H1 (cell line): ENCODE measurements at regions not wholly inside any gene's neighbourhood (a gene's known extent, or its start where the extent isn't known, plus 50 kb on each side); places are given as distances from the start of the nearest gene placed in this dataset.

ENCODE experiments used
- CTCF ChIA-PET: fragments of 300-600 bp; sonication (Branson Sonifier 250); formaldehyde crosslinking; loops from one replicate; lab custom pipeline; 2021; ENCODE audit not compliant: partially characterized antibody; lab: Charles Lee
- POLR2A ChIA-PET: fragments of 300-600 bp; sonication (Branson Sonifier 250); formaldehyde crosslinking; loops from one replicate; lab custom pipeline; 2021; ENCODE audit warnings: inconsistent platforms; ENCODE audit not compliant: partially characterized antibody; lab: Charles Lee
- DNase-seq, 2 experiments: peaks; one replicate each; pipeline versions ENCODE4 v3.0.0 to v3.0.0-alpha.2; 2010 to 2022; ENCODE audit warnings: low spot score in 2 of 2, low read depth in 1 of 2, mixed read lengths in 1 of 2
- FAIRE-seq: peaks from 2 replicates; lab custom pipeline; 2011; peaks lifted over from hg19 to GRCh38; lab: Jason Lieb, UNC
- H2AFZ ChIP-seq: 2 replicates; pipeline ENCODE4 v1.8.1; 2012; ENCODE audit warnings: low read length, inconsistent platforms
- H2AK5ac ChIP-seq: 2 replicates; pipeline ENCODE4 v1.6.1; 2013; ENCODE audit warnings: low read depth, low read length
- H2BK120ac ChIP-seq: replicated peaks from 2 replicates; pipeline ENCODE3; 2013; ENCODE audit warnings: low read depth, low read length, inconsistent platforms
- H2BK12ac ChIP-seq: 2 replicates; pipeline ENCODE4 v1.6.1; 2013; ENCODE audit warnings: low read depth, low read length
- H2BK15ac ChIP-seq: 2 replicates; pipeline ENCODE4 v1.6.1; 2013; ENCODE audit warnings: low read length
- H2BK20ac ChIP-seq: 2 replicates; pipeline ENCODE4 v1.6.1; 2013; ENCODE audit warnings: low read length
- H2BK5ac ChIP-seq: 2 replicates; pipeline ENCODE4 v1.6.1; 2013; ENCODE audit warnings: low read depth, low read length
- H3K14ac ChIP-seq: 2 replicates; pipeline ENCODE4 v1.6.1; 2013; ENCODE audit warnings: inconsistent platforms; ENCODE audit not compliant: insufficient read length
- H3K18ac ChIP-seq: 2 replicates; pipeline ENCODE4 v1.6.1; 2013; ENCODE audit warnings: low read length; ENCODE audit errors: extremely low read depth
- H3K23ac ChIP-seq: 2 replicates; pipeline ENCODE4 v1.6.1; 2013; ENCODE audit warnings: inconsistent platforms; ENCODE audit not compliant: insufficient read length
- H3K23me2 ChIP-seq: 2 replicates; pipeline ENCODE4 v1.6.1; 2013; ENCODE audit warnings: low read depth, low read length
- H3K27ac ChIP-seq: 2 replicates; pipeline ENCODE4 v1.6.1; 2011; ENCODE audit warnings: low read depth, low read length, inconsistent platforms
- H3K27me3 ChIP-seq, 4 experiments: replicated peaks in 1 of 4; 1 replicate in 1 of 4; 2 replicates in 3 of 4; pipeline versions ENCODE4 v1.6.1 to v1.8.1; 2011 to 2013; ENCODE audit warnings: low read length in 3 of 4, mild to moderate bottlenecking in 3 of 4, inconsistent platforms in 2 of 4, mixed read lengths in 2 of 4, moderate library complexity in 1 of 4; ENCODE audit not compliant: control insufficient read depth in 3 of 4, insufficient read depth in 3 of 4; ENCODE audit errors: extremely low read depth in 1 of 4
- H3K36me3 ChIP-seq, 4 experiments: 2 replicates each; pipeline versions ENCODE4 v1.6.1 to v1.8.1; 2011 to 2013; ENCODE audit warnings: mild to moderate bottlenecking in 4 of 4, low read length in 3 of 4, moderate library complexity in 2 of 4, control low read depth in 1 of 4, inconsistent platforms in 1 of 4; ENCODE audit not compliant: insufficient read depth in 4 of 4, control insufficient read depth in 2 of 4
- H3K4ac ChIP-seq: replicated peaks from 2 replicates; pipeline ENCODE3; 2013; ENCODE audit warnings: low read length, low read depth, mixed read lengths, inconsistent platforms; ENCODE audit not compliant: insufficient read length
- H3K4me1 ChIP-seq, 4 experiments: replicated peaks in 1 of 4; 1 replicate in 1 of 4; 2 replicates in 3 of 4; pipeline versions ENCODE4 v1.6.1 to v1.8.1; 2011 to 2013; ENCODE audit warnings: low read length in 3 of 4, inconsistent platforms in 2 of 4, mixed read lengths in 1 of 4; ENCODE audit not compliant: insufficient read depth in 4 of 4, control insufficient read depth in 3 of 4
- H3K4me2 ChIP-seq, 2 experiments: 2 replicates each; pipeline versions ENCODE4 v1.6.1 to v1.8.1; 2011 to 2013; ENCODE audit warnings: low read depth in 2 of 2, low read length in 2 of 2, control low read depth in 1 of 2, inconsistent platforms in 1 of 2, mild to moderate bottlenecking in 1 of 2; ENCODE audit not compliant: insufficient read depth in 1 of 2
- H3K4me3 ChIP-seq, 4 experiments: fragments of 200-600, 300-600 bp in 1 of 4; sonication (generic), shearing (Covaris generic), sonication (Bioruptor Twin) in 1 of 4; 2 replicates each; pipeline versions ENCODE4 v1.5.1 to v1.8.1; 2011 to 2016; ENCODE audit warnings: low read length in 4 of 4, low read depth in 3 of 4, control low read depth in 2 of 4, inconsistent platforms in 2 of 4, mild to moderate bottlenecking in 2 of 4, mixed read lengths in 1 of 4, moderate library complexity in 1 of 4; ENCODE audit not compliant: insufficient read depth in 2 of 4; ENCODE audit errors: extremely low read depth in 1 of 4
- H3K56ac ChIP-seq: replicated peaks from 2 replicates; pipeline ENCODE3; 2013; ENCODE audit warnings: low read depth, mild to moderate bottlenecking, mixed read lengths, low read length, inconsistent platforms; ENCODE audit not compliant: insufficient read length
- H3K79me1 ChIP-seq: 2 replicates; pipeline ENCODE4 v1.6.1; 2013; ENCODE audit warnings: low read depth, low read length, control low read depth
- H3K79me2 ChIP-seq, 2 experiments: 2 replicates each; pipeline versions ENCODE4 v1.6.1 to v1.8.1; 2012 to 2013; ENCODE audit warnings: low read length in 2 of 2, mild to moderate bottlenecking in 2 of 2, inconsistent platforms in 1 of 2; ENCODE audit not compliant: insufficient read depth in 2 of 2, control insufficient read depth in 1 of 2
- H3K9ac ChIP-seq, 4 experiments: replicated peaks in 1 of 4; 1 replicate in 1 of 4; 2 replicates in 3 of 4; pipeline versions ENCODE4 v1.6.1 to v1.8.1; 2011 to 2013; ENCODE audit warnings: low read depth in 3 of 4, low read length in 3 of 4, control low read depth in 2 of 4, mild to moderate bottlenecking in 2 of 4, moderate library complexity in 2 of 4, inconsistent platforms in 1 of 4; ENCODE audit errors: extremely low read depth in 1 of 4
- H3K9me3 ChIP-seq, 2 experiments: 2 replicates each; pipeline versions ENCODE4 v1.6.1 to v1.8.1; 2012 to 2013; ENCODE audit warnings: mild to moderate bottlenecking in 2 of 2, moderate library complexity in 2 of 2, control low read depth in 1 of 2, inconsistent platforms in 1 of 2, low read depth in 1 of 2, low read length in 1 of 2, mixed read lengths in 1 of 2; ENCODE audit not compliant: insufficient read depth in 2 of 2
- H4K20me1 ChIP-seq, 2 experiments: replicated peaks in 1 of 2; 2 replicates each; pipeline versions ENCODE3 to v1.8.1; 2011 to 2013; ENCODE audit warnings: inconsistent platforms in 2 of 2, low read length in 2 of 2, mild to moderate bottlenecking in 1 of 2; ENCODE audit not compliant: insufficient read depth in 2 of 2, control insufficient read depth in 1 of 2
- H4K5ac ChIP-seq: 2 replicates; pipeline ENCODE4 v1.6.1; 2013; ENCODE audit warnings: low read length, low read depth, mixed read lengths, inconsistent platforms; ENCODE audit not compliant: insufficient read length
- H4K8ac ChIP-seq: 2 replicates; pipeline ENCODE4 v1.8.0; 2013; ENCODE audit warnings: mild to moderate bottlenecking, moderate library complexity, low read length, inconsistent platforms; ENCODE audit not compliant: insufficient read depth; ENCODE audit errors: extremely low read depth
- H4K91ac ChIP-seq: replicated peaks from 2 replicates; pipeline ENCODE3; 2013; ENCODE audit warnings: low read length, mixed read lengths, inconsistent platforms; ENCODE audit not compliant: insufficient read length
- CREB1 ChIP-seq: IDR thresholded peaks from 2 replicates; pipeline ENCODE4 v1.6.1; 2012; ENCODE audit warnings: inconsistent platforms
- EGR1 ChIP-seq: IDR thresholded peaks from 2 replicates; pipeline ENCODE4 v1.6.1; 2011; ENCODE audit warnings: low read depth, low read length, borderline replicate concordance
- EZH2 ChIP-seq: fragments of 200-600 bp; sonication (generic); IDR thresholded peaks from 2 replicates; pipeline ENCODE4 v1.7.1; 2012; ENCODE audit warnings: low read depth, mild to moderate bottlenecking, moderate library complexity, low read length, inconsistent platforms; ENCODE audit not compliant: severe bottlenecking
- POLR2A ChIP-seq, 2 experiments: IDR thresholded peaks; 1 replicate in 1 of 2; 2 replicates in 1 of 2; pipeline ENCODE4 v1.6.1; 2011; ENCODE audit warnings: low read depth in 2 of 2, low read length in 2 of 2, mild to moderate bottlenecking in 2 of 2; ENCODE audit errors: control extremely low read depth in 1 of 2
- RFX5 ChIP-seq: IDR thresholded peaks from 2 replicates; pipeline ENCODE4 v1.6.1; 2011; ENCODE audit warnings: low read depth, low read length, improper control_type of control experiment, borderline replicate concordance
- RNF2 ChIP-seq: fragments of 200-900, 300-1000 bp; sonication (generic); IDR thresholded peaks from 2 replicates; pipeline ENCODE4 v1.7.1; 2016; ENCODE audit warnings: borderline replicate concordance, low read depth, mild to moderate bottlenecking, antibody characterized with exemption, low read length; ENCODE audit not compliant: poor library complexity, severe bottlenecking; ENCODE audit errors: missing control alignments
- SIN3A ChIP-seq, 2 experiments: IDR thresholded peaks in 1 of 2; conservative IDR thresholded peaks in 1 of 2; 2 replicates each; pipeline ENCODE4 v1.6.1; 2011 to 2012; ENCODE audit warnings: low read length in 2 of 2, improper control_type of control experiment in 1 of 2, low read depth in 1 of 2, mild to moderate bottlenecking in 1 of 2
- SIX5 ChIP-seq: IDR thresholded peaks from 2 replicates; pipeline ENCODE4 v1.6.1; 2011; ENCODE audit warnings: mild to moderate bottlenecking, low read depth, low read length
- SRF ChIP-seq: IDR thresholded peaks from 2 replicates; pipeline ENCODE4 v1.6.1; 2011; ENCODE audit warnings: mild to moderate bottlenecking, low read depth, low read length, moderate library complexity
- TBP ChIP-seq: IDR thresholded peaks from 2 replicates; pipeline ENCODE4 v1.6.1; 2011; ENCODE audit warnings: low read depth, low read length, improper control_type of control experiment
- TCF12 ChIP-seq: IDR thresholded peaks from 2 replicates; pipeline ENCODE4 v1.6.1; 2011; ENCODE audit warnings: low read depth, mild to moderate bottlenecking, low read length
- YY1 ChIP-seq: IDR thresholded peaks from 2 replicates; pipeline ENCODE4 v1.6.1; 2011; ENCODE audit warnings: low read depth, mild to moderate bottlenecking, low read length
- ZNF274 ChIP-seq: IDR thresholded peaks from 2 replicates; pipeline ENCODE4 v1.7.0; 2012; ENCODE audit warnings: low read length, borderline replicate concordance; ENCODE audit errors: extremely low read depth
- WGBS, 2 experiments: shearing (Covaris generic) in 1 of 2; methylation state at CpG; one replicate each; pipeline versions ENCODE4 v1.1.6 to v1.1.7; 2013 to 2015; ENCODE audit warnings: low lambda C conversion rate in 2 of 2, mixed read lengths in 2 of 2, inconsistent platforms in 1 of 2, low coverage in 1 of 2, missing lambda C conversion rate in 1 of 2; ENCODE audit not compliant: insufficient replicate concordance in 2 of 2, insufficient coverage in 1 of 2, insufficient read length in 1 of 2; ENCODE audit errors: extremely low coverage in 1 of 2, missing lambda C conversion rate in 1 of 2; 5-methylcytosine and 5-hydroxymethylcytosine counted together
- TF ChIP-seq, protein P1 (sequence below): IDR thresholded peaks from 2 replicates; pipeline ENCODE4 v1.6.1; 2012; ENCODE audit warnings: inconsistent platforms
- TF ChIP-seq, protein P2 (sequence below): IDR thresholded peaks from 2 replicates; pipeline ENCODE4 v1.6.1; 2012; ENCODE audit warnings: inconsistent platforms

DNA sequence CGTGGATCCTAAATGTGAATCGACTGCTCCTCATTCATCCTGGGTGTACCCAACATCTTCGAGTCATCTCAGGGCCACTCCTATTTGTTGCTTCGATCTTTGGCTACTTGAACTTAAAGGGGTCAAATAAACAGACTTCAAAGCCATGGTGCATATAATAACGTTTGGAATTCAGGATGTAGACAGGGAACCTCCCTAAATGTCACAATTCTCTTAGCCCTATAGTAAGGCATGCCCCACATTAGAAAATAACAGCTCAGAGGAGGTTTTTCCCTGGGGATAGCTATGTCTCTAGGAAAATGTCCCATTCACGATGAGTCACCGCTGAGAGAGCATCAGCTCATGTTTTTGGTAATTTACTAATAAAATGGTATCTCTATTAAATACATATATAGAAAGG lies 54.8 kb upstream of the BMP6 start:
- no peak overlapping the region for H4K5ac ChIP-seq
- no peak overlapping the region for H2AFZ ChIP-seq
- ChIA-PET CTCF (interaction anchor here (0.7 to 3.1 kb wide), 13 partner anchors 11 to 977 kb away, joined by 3 to 14 read pairs (median 3); no protein-coding TSS in a partner anchor), POLR2A (no interaction called here)
- H3K36me3 ChIP-seq, result no peaks in the 10 kb centered on the region
- no peak overlapping the region for H3K4me2 ChIP-seq
- no peak overlapping the region for H2BK120ac ChIP-seq
- H3K56ac ChIP-seq, result no peak overlapping the region
- no peaks in the 10 kb centered on the region; the same call in 1 of the 2 replicates for H3K23me2 ChIP-seq
- H3K4me3 ChIP-seq, result no peak overlapping the region
- H4K20me1 ChIP-seq, result no peaks in the 10 kb centered on the region
- H3K14ac ChIP-seq, result no peak overlapping the region
- no peak overlapping the region for H4K8ac ChIP-seq
- no peak for FAIRE-seq
- no peak overlapping the region for H3K23ac ChIP-seq
- H3K27ac ChIP-seq, result no peak overlapping the region
- no peak overlapping the region for H2AK5ac ChIP-seq
- no peak overlapping the region for H4K91ac ChIP-seq
- no peak overlapping the region for H3K18ac ChIP-seq
- H2BK15ac ChIP-seq, result no peak overlapping the region
- no peak overlapping the region for H2BK12ac ChIP-seq
- H3K4ac ChIP-seq, result no peak overlapping the region
- no peak overlapping the region for H2BK5ac ChIP-seq
- 74% methylated on average over 7 of the region's 7 CpGs; no CpG with 5 or more reads in 1 of the 2 experiments for WGBS, 2 experiments
- H3K79me2 ChIP-seq, result no peaks in the 10 kb centered on the region
- no peaks in the 10 kb centered on the region for H3K27me3 ChIP-seq
- peaks cover 0 to 4% (median under 1%) of the 10 kb centered on the region in 4 experiments; a peak in 2 of 7 replicates for H3K4me1 ChIP-seq
- H3K79me1 ChIP-seq, result no peaks in the 10 kb centered on the region
- no peaks in the 10 kb centered on the region for H3K9me3 ChIP-seq
- no peak overlapping the region for H2BK20ac ChIP-seq
- H3K9ac ChIP-seq, result no peak overlapping the region
- DNase-seq, result no peak
- TF ChIP-seq SIX5 (no peak), TBP (no peak), SIN3A (conservative IDR thresholded peaks at IDR 0.05 in 1 of 2, IDR thresholded peaks at IDR 0.05 in 1 of 2; ENCODE audit: low read depth in 1 of 2, low read length in 2 of 2) (no peak), POLR2A (IDR thresholded peaks at IDR 0.05; ENCODE audit: control extremely low read depth in 1 of 2, low read depth in 2 of 2, low read length in 2 of 2) (no peak), YY1 (no peak), EZH2 (no peak), RNF2 (no peak), CREB1 (no peak), RFX5 (no peak), TCF12 (no peak), SRF (no peak), ZNF274 (no peak), EGR1 (no peak)
- TF ChIP-seq, protein P1, sequence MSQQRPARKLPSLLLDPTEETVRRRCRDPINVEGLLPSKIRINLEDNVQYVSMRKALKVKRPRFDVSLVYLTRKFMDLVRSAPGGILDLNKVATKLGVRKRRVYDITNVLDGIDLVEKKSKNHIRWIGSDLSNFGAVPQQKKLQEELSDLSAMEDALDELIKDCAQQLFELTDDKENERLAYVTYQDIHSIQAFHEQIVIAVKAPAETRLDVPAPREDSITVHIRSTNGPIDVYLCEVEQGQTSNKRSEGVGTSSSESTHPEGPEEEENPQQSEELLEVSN, result no peak
- TF ChIP-seq, protein P2, sequence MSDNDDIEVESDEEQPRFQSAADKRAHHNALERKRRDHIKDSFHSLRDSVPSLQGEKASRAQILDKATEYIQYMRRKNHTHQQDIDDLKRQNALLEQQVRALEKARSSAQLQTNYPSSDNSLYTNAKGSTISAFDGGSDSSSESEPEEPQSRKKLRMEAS, result no peak
